DMS53 (cell line): ENCODE measurements at regions not wholly inside any gene's neighbourhood (a gene's known extent, or its start where the extent isn't known, plus 50 kb on each side); places are given as distances from the start of the nearest gene placed in this dataset.
A peak's percentile ranks its signal among the peaks of the same experiment; 100 is the strongest.

Experiments used
- DNase-seq: peaks from one replicate; lab custom pipeline; 2025; lab: John Stamatoyannopoulos, UW

- DNase-seq: peak; percentile 27
These were observed 261.8 kb upstream of the MTNR1B start for GRCh38 chr11:92707665-92708064.

- no peak for DNase-seq
These were observed 260.1 kb upstream of the MTNR1B start for GRCh38 chr11:92709329-92709728.

GRCh38 chr11:92711926-92712325 lies 257.5 kb upstream of the MTNR1B start:
- no peak for DNase-seq

GRCh38 chr11:92714111-92714510 lies 255.3 kb upstream of the MTNR1B start:
- no peak for DNase-seq

GRCh38 chr11:92717240-92717639 lies 252.2 kb upstream of the MTNR1B start:
- DNase-seq: peak; percentile 47

- DNase-seq: no peak
These were observed 249.1 kb upstream of the MTNR1B start for GRCh38 chr11:92720385-92720784.

- no peak for DNase-seq
These were observed 244.1 kb upstream of the MTNR1B start for GRCh38 chr11:92725352-92725751.

- no peak for DNase-seq
These were observed 242.3 kb upstream of the MTNR1B start for GRCh38 chr11:92727123-92727522.

- no peak for DNase-seq
These were observed 241.7 kb upstream of the MTNR1B start for GRCh38 chr11:92727769-92728168.

GRCh38 chr11:92728628-92729027 lies 240.8 kb upstream of the MTNR1B start:
- DNase-seq: no peak

- peak; percentile 57 for DNase-seq
These were observed 234.4 kb upstream of the MTNR1B start for GRCh38 chr11:92735039-92735438.

- DNase-seq: no peak
These were observed 231.2 kb upstream of the MTNR1B start for GRCh38 chr11:92738276-92738675.

- DNase-seq: no peak
These were observed 230.4 kb upstream of the MTNR1B start for GRCh38 chr11:92739041-92739440.

GRCh38 chr11:92739491-92739890 lies 230.0 kb upstream of the MTNR1B start:
- no peak for DNase-seq

- no peak for DNase-seq
These were observed 229.2 kb upstream of the MTNR1B start for GRCh38 chr11:92740276-92740675.

GRCh38 chr11:92744929-92745585 lies 224.4 kb upstream of the MTNR1B start:
- no peak for DNase-seq

GRCh38 chr11:92750794-92751193 lies 218.7 kb upstream of the MTNR1B start:
- no peak for DNase-seq

- DNase-seq: no peak
These were observed 217.9 kb upstream of the MTNR1B start for GRCh38 chr11:92751594-92751993.

- DNase-seq: no peak
These were observed 217.3 kb upstream of the MTNR1B start for GRCh38 chr11:92752122-92752521.

- DNase-seq: no peak
These were observed 216.3 kb upstream of the MTNR1B start for GRCh38 chr11:92753161-92753560.

GRCh38 chr11:92758241-92758780 lies 211.1 kb upstream of the MTNR1B start:
- DNase-seq: no peak

- DNase-seq: peak; percentile 8
These were observed 209.8 kb upstream of the MTNR1B start for GRCh38 chr11:92759571-92760214.

GRCh38 chr11:92762121-92762540 lies 207.3 kb upstream of the MTNR1B start:
- DNase-seq: no peak

- DNase-seq: no peak
These were observed 206.1 kb upstream of the MTNR1B start for GRCh38 chr11:92763336-92763735.
